Small intestine (tissue), 7 donors: ENCODE measurements at regions not wholly inside any gene's neighbourhood (a gene's known extent, or its start where the extent isn't known, plus 50 kb on each side); places are given as distances from the start of the nearest gene placed in this dataset.

ENCODE experiments used
- DNase-seq, 2 donors: peaks; one replicate each; pipeline versions ENCODE4 v3.0.0 to v3.0.0-alpha.2; 2013
- FAIRE-seq: peaks from 2 replicates; lab custom pipeline; 2012; peaks lifted over from hg19 to GRCh38; lab: Jason Lieb, UNC
- H3K27ac ChIP-seq, 3 donors: one replicate each; pipeline ENCODE4 v1.5.1; 2013; ENCODE audit warnings: low read length in 2 of 3, mild to moderate bottlenecking in 2 of 3, control low read depth in 1 of 3, inconsistent platforms in 1 of 3, low read depth in 1 of 3, moderate library complexity in 1 of 3
- H3K27me3 ChIP-seq, 3 donors: one replicate each; pipeline ENCODE4 v1.6.1; 2013; ENCODE audit warnings: low read length in 3 of 3, inconsistent platforms in 1 of 3; ENCODE audit not compliant: control insufficient read depth in 3 of 3, insufficient read depth in 3 of 3
- H3K36me3 ChIP-seq, 3 donors: one replicate each; pipeline ENCODE4 v1.6.1; 2013; ENCODE audit warnings: low read length in 3 of 3, inconsistent platforms in 1 of 3, low read depth in 1 of 3, mild to moderate bottlenecking in 1 of 3, moderate library complexity in 1 of 3; ENCODE audit not compliant: control insufficient read depth in 3 of 3, insufficient read depth in 2 of 3
- H3K4me1 ChIP-seq, 3 donors: one replicate each; pipeline ENCODE4 v1.6.1; 2013; ENCODE audit warnings: low read length in 2 of 3, inconsistent platforms in 1 of 3, low read depth in 1 of 3, mild to moderate bottlenecking in 1 of 3, moderate library complexity in 1 of 3; ENCODE audit not compliant: control insufficient read depth in 3 of 3, insufficient read depth in 2 of 3
- H3K4me3 ChIP-seq, 3 donors: one replicate each; pipeline ENCODE4 v1.5.1; 2013; ENCODE audit warnings: low read length in 3 of 3, control low read depth in 1 of 3, inconsistent platforms in 1 of 3, low read depth in 1 of 3, mild to moderate bottlenecking in 1 of 3, moderate library complexity in 1 of 3
- H3K9me3 ChIP-seq, 2 donors: one replicate each; pipeline ENCODE4 v1.6.1; 2013; ENCODE audit warnings: low read depth in 1 of 2, low read length in 1 of 2; ENCODE audit not compliant: control insufficient read depth in 2 of 2, insufficient read depth in 1 of 2
- WGBS, 3 donors: extraction: QIAGEN DNeasy Blood & Tissue Kit; methylation state at CpG; one replicate each; pipeline ENCODE4 v1.1.7; 2013; 5-methylcytosine and 5-hydroxymethylcytosine counted together
- donor health status: healthy with polysubstance abuse.
- donor health status: control.
- donor health status: control.
- donor health status: Bipolar disorder and iron deficiency.
- donor health status: healthy.

GRCh38 chr10:130254243-130254642, 118.1 kb downstream of the GLRX3 start:
- FAIRE-seq (no peak), DNase-seq (no peak)
- 55 to 77% (median 76%) methylated on average over 13 of the region's 13 CpGs for WGBS, 3 donors
- no peaks in the 10 kb centered on the region for H3K9me3 ChIP-seq
- H3K36me3 ChIP-seq = no peaks in the 10 kb centered on the region
- no peaks in the 10 kb centered on the region for H3K27me3 ChIP-seq
- no peak overlapping the region for H3K4me3 ChIP-seq
- H3K27ac ChIP-seq = no peak overlapping the region
- H3K4me1 ChIP-seq = no peaks in the 10 kb centered on the region

GRCh38 chr10:130254662-130255061, 118.5 kb downstream of the GLRX3 start:
- no peaks in the 10 kb centered on the region for H3K36me3 ChIP-seq
- WGBS, 3 donors = 25 to 62% (median 42%) methylated on average over 5 of the region's 5 CpGs
- DNase-seq = no peak
- no peak overlapping the region for H3K27ac ChIP-seq
- FAIRE-seq = no peak
- no peak overlapping the region for H3K4me3 ChIP-seq
- H3K27me3 ChIP-seq = no peaks in the 10 kb centered on the region
- H3K4me1 ChIP-seq = no peaks in the 10 kb centered on the region
- no peaks in the 10 kb centered on the region for H3K9me3 ChIP-seq

- H3K36me3 ChIP-seq = no peaks in the 10 kb centered on the region
- FAIRE-seq (no peak), DNase-seq (no peak)
- H3K4me1 ChIP-seq = no peaks in the 10 kb centered on the region
- H3K27me3 ChIP-seq = no peaks in the 10 kb centered on the region
- H3K9me3 ChIP-seq = no peaks in the 10 kb centered on the region
- WGBS, 3 donors = 70 to 82% (median 73%) methylated on average over 5 of the region's 5 CpGs
- no peak overlapping the region for H3K27ac ChIP-seq
- H3K4me3 ChIP-seq = no peak overlapping the region
Observed at GRCh38 chr10:130255777-130256176, 119.6 kb downstream of the GLRX3 start.

- no peak for FAIRE-seq
- DNase-seq = no peak
- Histone ChIP-seq H3K9me3 (peaks cover 0 to 3% of the 10 kb centered on the region in 2 donors), H3K27ac (no peak overlapping the region), H3K27me3 (no peaks in the 10 kb centered on the region), H3K4me3 (no peak overlapping the region), H3K36me3 (no peaks in the 10 kb centered on the region), H3K4me1 (no peaks in the 10 kb centered on the region)
- 85 to 92% (median 90%) methylated on average over 7 of the region's 7 CpGs for WGBS, 3 donors
Observed at GRCh38 chr10:130257897-130258296, 121.7 kb downstream of the GLRX3 start.

GRCh38 chr10:130259380-130259779, 123.2 kb downstream of the GLRX3 start:
- Histone ChIP-seq H3K4me3 (no peak overlapping the region), H3K27ac (no peak overlapping the region), H3K9me3 (peaks cover 0 to 3% of the 10 kb centered on the region in 2 donors), H3K27me3 (no peaks in the 10 kb centered on the region), H3K4me1 (no peaks in the 10 kb centered on the region), H3K36me3 (no peaks in the 10 kb centered on the region)
- FAIRE-seq = no peak
- WGBS, 3 donors = 57 to 72% (median 65%) methylated on average over 6 of the region's 6 CpGs
- no peak for DNase-seq

GRCh38 chr10:130261306-130261705, 125.1 kb downstream of the GLRX3 start:
- H3K9me3 ChIP-seq = peaks cover 0 to 3% of the 10 kb centered on the region in 2 donors
- no peaks in the 10 kb centered on the region for H3K27me3 ChIP-seq
- H3K36me3 ChIP-seq = no peaks in the 10 kb centered on the region
- H3K27ac ChIP-seq = no peak overlapping the region
- no peaks in the 10 kb centered on the region for H3K4me1 ChIP-seq
- DNase-seq (no peak), FAIRE-seq (no peak)
- no peak overlapping the region for H3K4me3 ChIP-seq
- 74 to 79% (median 74%) methylated on average over 5 of the region's 5 CpGs for WGBS, 3 donors

- H3K4me3 ChIP-seq = no peak overlapping the region
- 91 to 94% (median 92%) methylated on average over 11 of the region's 11 CpGs for WGBS, 3 donors
- H3K4me1 ChIP-seq = no peaks in the 10 kb centered on the region
- no peak for FAIRE-seq
- H3K27me3 ChIP-seq = no peaks in the 10 kb centered on the region
- no peaks in the 10 kb centered on the region for H3K36me3 ChIP-seq
- DNase-seq = no peak
- H3K9me3 ChIP-seq = peaks cover 0 to 3% of the 10 kb centered on the region in 2 donors
- H3K27ac ChIP-seq = no peak overlapping the region
Observed at GRCh38 chr10:130261766-130262165, 125.6 kb downstream of the GLRX3 start.

- WGBS, 3 donors = 45 to 66% (median 55%) methylated on average over 12 of the region's 12 CpGs
- Histone ChIP-seq H3K36me3 (no peaks in the 10 kb centered on the region), H3K4me3 (no peak overlapping the region), H3K27ac (no peak overlapping the region), H3K9me3 (peaks cover 0 to 3% of the 10 kb centered on the region in 2 donors), H3K27me3 (no peaks in the 10 kb centered on the region), H3K4me1 (no peaks in the 10 kb centered on the region)
- DNase-seq = no peak
- no peak for FAIRE-seq
Observed at GRCh38 chr10:130263289-130263688, 127.1 kb downstream of the GLRX3 start.

- no peak for FAIRE-seq
- Histone ChIP-seq H3K4me1 (no peaks in the 10 kb centered on the region), H3K27me3 (no peaks in the 10 kb centered on the region), H3K36me3 (no peaks in the 10 kb centered on the region), H3K9me3 (peaks cover 0 to 3% of the 10 kb centered on the region in 2 donors), H3K27ac (no peak overlapping the region), H3K4me3 (no peak overlapping the region)
- no peak for DNase-seq
- WGBS, 3 donors = 82 to 91% (median 88%) methylated on average over 11 of the region's 11 CpGs
Observed at GRCh38 chr10:130265542-130265941, 129.4 kb downstream of the GLRX3 start.
